ENCODE measurements at regions not wholly inside any gene's neighbourhood (a gene's known extent, or its start where the extent isn't known, plus 50 kb on each side); places are given as distances from the start of the nearest gene placed in this dataset.
"Not testable (repeated sequence)": the region's sequence is repeated elsewhere in the genome, so short reads cannot be mapped to it uniquely, and the experiment has no call there.

- TF ChIP-seq, protein P1, sequence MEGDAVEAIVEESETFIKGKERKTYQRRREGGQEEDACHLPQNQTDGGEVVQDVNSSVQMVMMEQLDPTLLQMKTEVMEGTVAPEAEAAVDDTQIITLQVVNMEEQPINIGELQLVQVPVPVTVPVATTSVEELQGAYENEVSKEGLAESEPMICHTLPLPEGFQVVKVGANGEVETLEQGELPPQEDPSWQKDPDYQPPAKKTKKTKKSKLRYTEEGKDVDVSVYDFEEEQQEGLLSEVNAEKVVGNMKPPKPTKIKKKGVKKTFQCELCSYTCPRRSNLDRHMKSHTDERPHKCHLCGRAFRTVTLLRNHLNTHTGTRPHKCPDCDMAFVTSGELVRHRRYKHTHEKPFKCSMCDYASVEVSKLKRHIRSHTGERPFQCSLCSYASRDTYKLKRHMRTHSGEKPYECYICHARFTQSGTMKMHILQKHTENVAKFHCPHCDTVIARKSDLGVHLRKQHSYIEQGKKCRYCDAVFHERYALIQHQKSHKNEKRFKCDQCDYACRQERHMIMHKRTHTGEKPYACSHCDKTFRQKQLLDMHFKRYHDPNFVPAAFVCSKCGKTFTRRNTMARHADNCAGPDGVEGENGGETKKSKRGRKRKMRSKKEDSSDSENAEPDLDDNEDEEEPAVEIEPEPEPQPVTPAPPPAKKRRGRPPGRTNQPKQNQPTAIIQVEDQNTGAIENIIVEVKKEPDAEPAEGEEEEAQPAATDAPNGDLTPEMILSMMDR (conservative IDR thresholded peaks at IDR 0.05; ENCODE audit: low read length) = not testable (repeated sequence)
- TF ChIP-seq EZH2phosphoT487 (IDR thresholded peaks at IDR 0.05; ENCODE audit: borderline replicate concordance, low read depth, low read length) = not testable (repeated sequence)
Measured at GRCh38 chr17:64726025-64726424, 63.9 kb upstream of the SMURF2 start.
